K562 (cell line): ENCODE measurements at regions not wholly inside any gene's neighbourhood (a gene's known extent, or its start where the extent isn't known, plus 50 kb on each side); places are given as distances from the start of the nearest gene placed in this dataset.

Experiments used
- ATAC-seq: fragments of 200-7000 bp; cut with Tn5 transposase; 3 replicates; pipeline ENCODE4 v1.9.1; 2020; ENCODE audit warnings: moderate library complexity
- BruUV-seq: library from RNA; stranded (reverse); fragments of 400-500 nt; replicated peaks from 2 replicates; lab custom pipeline; 2021; lab: Mats Ljungman, UMichigan
- CTCF ChIA-PET: fragments of 300-600 bp; formaldehyde crosslinking; extraction: SDS; loops from one replicate; lab custom pipeline; 2021; ENCODE audit warnings: low intra/inter-chr PET ratio; lab: Yijun Ruan, JAX
- POLR2A ChIA-PET: fragments of 300-600, 350-650 bp; sonication (Branson Sonifier 250); formaldehyde crosslinking; extraction: SDS; loops from one replicate; lab custom pipeline; 2021; ENCODE audit warnings: antibody characterized with exemption, inconsistent platforms; lab: Yijun Ruan, JAX
- DNase-seq, 4 experiments: peaks; one replicate each; pipeline versions ENCODE4 v3.0.0 to v3.0.0-alpha.2; 2011 to 2018; ENCODE audit warnings: low spot score in 3 of 4, mixed read lengths in 3 of 4; ENCODE audit errors: extremely low read depth in 1 of 4
- FAIRE-seq: peaks from 2 replicates; lab custom pipeline; 2011; peaks lifted over from hg19 to GRCh38; lab: Jason Lieb, UNC
- H2AFZ ChIP-seq: 2 replicates; pipeline ENCODE4 v1.6.0; 2011; ENCODE audit warnings: low read depth, low read length, control low read depth, inconsistent platforms
- H3K27ac ChIP-seq: fragments of 200-600 bp; 3 replicates; pipeline ENCODE4 v1.8.0; 2011; ENCODE audit warnings: low read depth, mild to moderate bottlenecking, control low read depth, inconsistent platforms, low read length, moderate library complexity, mixed read lengths; ENCODE audit errors: extremely low read depth
- H3K27me3 ChIP-seq, 2 experiments: fragments of 300-600 bp in 1 of 2; 2 replicates in 1 of 2; 3 replicates in 1 of 2; pipeline versions ENCODE4 v1.6.0 to v1.8.0; 2011; ENCODE audit warnings: inconsistent platforms in 2 of 2, low read length in 2 of 2, mild to moderate bottlenecking in 1 of 2, mixed read lengths in 1 of 2, moderate library complexity in 1 of 2; ENCODE audit not compliant: control insufficient read depth in 2 of 2, insufficient read depth in 2 of 2
- H3K36me3 ChIP-seq: fragments of 300-600 bp; 3 replicates; pipeline ENCODE4 v1.8.0; 2011; ENCODE audit warnings: mild to moderate bottlenecking, low read length, inconsistent platforms; ENCODE audit not compliant: control insufficient read depth, insufficient read depth
- H3K4me1 ChIP-seq, 2 experiments: fragments of 200-600 bp in 1 of 2; replicated peaks in 1 of 2; 2 replicates in 1 of 2; 3 replicates in 1 of 2; pipeline versions ENCODE4 v1.5.1 to v1.8.0; 2011; ENCODE audit warnings: inconsistent platforms in 2 of 2, low read length in 2 of 2, mild to moderate bottlenecking in 1 of 2, mixed read lengths in 1 of 2, moderate library complexity in 1 of 2; ENCODE audit not compliant: control insufficient read depth in 2 of 2, insufficient read depth in 2 of 2
- H3K4me2 ChIP-seq: 2 replicates; pipeline ENCODE4 v1.6.1; 2011; ENCODE audit warnings: low read length, control low read depth, inconsistent platforms, mixed read lengths; ENCODE audit not compliant: insufficient read depth
- H3K4me3 ChIP-seq: fragments of 200-600 bp; sonication (generic), shearing (Covaris generic); 2 replicates; pipeline ENCODE4 v1.5.1; 2016; ENCODE audit warnings: control low read depth, inconsistent platforms
- H3K79me2 ChIP-seq: fragments of 200-600 bp; 3 replicates; pipeline ENCODE4 v1.8.0; 2011; ENCODE audit warnings: low read length, inconsistent platforms; ENCODE audit not compliant: control insufficient read depth, insufficient read depth
- H3K9ac ChIP-seq, 2 experiments: 2 replicates each; pipeline versions ENCODE4 v1.6.0 to v1.6.1; 2011; ENCODE audit warnings: low read depth in 2 of 2, low read length in 2 of 2, control low read depth in 1 of 2, inconsistent platforms in 1 of 2, mild to moderate bottlenecking in 1 of 2, mixed read lengths in 1 of 2; ENCODE audit not compliant: insufficient read depth in 1 of 2
- H3K9me1 ChIP-seq: one replicate; pipeline ENCODE4 v1.6.0; 2011; ENCODE audit warnings: inconsistent platforms, mild to moderate bottlenecking, low read length, moderate library complexity; ENCODE audit not compliant: control insufficient read depth, insufficient read depth
- H3K9me3 ChIP-seq: replicated peaks from 2 replicates; pipeline ENCODE4 v1.5.1; 2011; ENCODE audit warnings: low read depth, low read length, inconsistent platforms; ENCODE audit not compliant: control insufficient read depth, insufficient read depth
- H4K20me1 ChIP-seq: replicated peaks from 2 replicates; pipeline ENCODE4 v1.6.1; 2011; ENCODE audit warnings: low read length, inconsistent platforms, mixed read lengths; ENCODE audit not compliant: control insufficient read depth, insufficient read depth
- C11orf30 ChIP-seq: fragments of 450-650 bp; IDR thresholded peaks from 2 replicates; pipeline ENCODE4 v1.6.1; 2016; ENCODE audit warnings: low read depth, mild to moderate bottlenecking
- E2F5 ChIP-seq: sonication (generic); formaldehyde crosslinking; IDR thresholded peaks from 2 replicates; pipeline ENCODE4 v1.8.0; 2022; ENCODE audit warnings: mild to moderate bottlenecking, missing genetic modification reagents
- MTA3 ChIP-seq: fragments of 450-650 bp; formaldehyde crosslinking; IDR thresholded peaks from 2 replicates; pipeline ENCODE4 v1.6.1; 2017; ENCODE audit warnings: mild to moderate bottlenecking, borderline replicate concordance
- RBM25 ChIP-seq: fragments of 200-400 bp; formaldehyde crosslinking; IDR thresholded peaks from 2 replicates; pipeline ENCODE4 v1.6.1; 2018; ENCODE audit warnings: low read length, low read depth, moderate library complexity; ENCODE audit not compliant: severe bottlenecking
- SIN3B ChIP-seq: fragments of 450-650 bp; IDR thresholded peaks from 2 replicates; pipeline ENCODE4 v1.6.1; 2017; ENCODE audit warnings: low read depth, mild to moderate bottlenecking, moderate library complexity
- SRSF3 ChIP-seq: fragments of 200-400 bp; formaldehyde crosslinking; IDR thresholded peaks from 2 replicates; pipeline ENCODE4 v1.6.1; 2016; ENCODE audit warnings: mild to moderate bottlenecking, low read length, moderate library complexity; ENCODE audit not compliant: insufficient read depth
- XRCC5 ChIP-seq: fragments of 200-400 bp; formaldehyde crosslinking; IDR thresholded peaks from 2 replicates; pipeline ENCODE4 v1.6.1; 2017; ENCODE audit warnings: low read depth, mild to moderate bottlenecking, low read length
- ZNF431 ChIP-seq: sonication (generic); formaldehyde crosslinking; IDR thresholded peaks from 2 replicates; pipeline ENCODE4 v1.8.0; 2022; ENCODE audit warnings: mild to moderate bottlenecking, missing genetic modification reagents
- WGBS: fragments of 100-300 bp; shearing (Covaris generic); methylation state at CpG from one replicate; pipeline ENCODE4 v1.1.6; 2016; ENCODE audit warnings: low coverage, mixed read lengths; ENCODE audit not compliant: insufficient coverage; ENCODE audit errors: missing lambda C conversion rate; 5-methylcytosine and 5-hydroxymethylcytosine counted together
- in situ Hi-C: fragments of 300-500 bp; cut with MboI; formaldehyde crosslinking; loops from 4 replicates; pipeline ENCODE4 v1.15.0; 2018; ENCODE audit warnings: inconsistent platforms, mixed read lengths
- intact Hi-C: fragments of 100-400 bp; cut with micrococcal nuclease; formaldehyde crosslinking; loops from 2 replicates; pipeline ENCODE4 v1.14.2; 2022
- TF ChIP-seq, protein P1 (sequence below): sonication (generic); formaldehyde crosslinking; IDR thresholded peaks from 2 replicates; pipeline ENCODE4 v1.8.0; 2022; ENCODE audit warnings: mild to moderate bottlenecking, missing genetic modification reagents, borderline replicate concordance
- TF ChIP-seq, protein P2 (sequence below): fragments of 200-400 bp; formaldehyde crosslinking; IDR thresholded peaks from 2 replicates; pipeline ENCODE4 v1.6.1; 2017; ENCODE audit warnings: mild to moderate bottlenecking, low read depth, low read length, moderate library complexity

DNA sequence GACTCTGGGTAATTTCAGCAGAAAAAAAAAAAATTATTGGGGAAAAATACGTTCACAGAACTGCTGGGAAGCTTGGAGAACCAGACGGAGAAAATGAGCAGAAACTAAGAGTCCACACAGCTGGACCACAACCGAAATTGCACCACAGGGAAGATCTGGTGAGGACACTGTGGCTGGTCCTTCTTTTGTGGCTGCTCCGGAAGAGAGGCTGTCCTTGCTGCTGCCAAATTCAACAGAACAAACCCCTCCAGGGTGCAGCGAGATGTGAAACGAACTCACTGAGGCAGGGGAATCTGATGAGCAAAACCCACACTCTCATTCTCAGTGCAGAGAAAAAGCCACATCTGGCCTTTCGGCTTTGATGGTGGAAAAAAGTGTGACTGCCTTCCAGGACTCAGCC is 200.0 kb downstream of the ACTL7B start (continued):
- TF ChIP-seq, protein P1, sequence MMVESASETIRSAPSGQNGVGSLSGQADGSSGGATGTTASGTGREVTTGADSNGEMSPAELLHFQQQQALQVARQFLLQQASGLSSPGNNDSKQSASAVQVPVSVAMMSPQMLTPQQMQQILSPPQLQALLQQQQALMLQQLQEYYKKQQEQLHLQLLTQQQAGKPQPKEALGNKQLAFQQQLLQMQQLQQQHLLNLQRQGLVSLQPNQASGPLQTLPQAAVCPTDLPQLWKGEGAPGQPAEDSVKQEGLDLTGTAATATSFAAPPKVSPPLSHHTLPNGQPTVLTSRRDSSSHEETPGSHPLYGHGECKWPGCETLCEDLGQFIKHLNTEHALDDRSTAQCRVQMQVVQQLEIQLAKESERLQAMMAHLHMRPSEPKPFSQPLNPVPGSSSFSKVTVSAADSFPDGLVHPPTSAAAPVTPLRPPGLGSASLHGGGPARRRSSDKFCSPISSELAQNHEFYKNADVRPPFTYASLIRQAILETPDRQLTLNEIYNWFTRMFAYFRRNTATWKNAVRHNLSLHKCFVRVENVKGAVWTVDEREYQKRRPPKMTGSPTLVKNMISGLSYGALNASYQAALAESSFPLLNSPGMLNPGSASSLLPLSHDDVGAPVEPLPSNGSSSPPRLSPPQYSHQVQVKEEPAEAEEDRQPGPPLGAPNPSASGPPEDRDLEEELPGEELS (CRISPR knock-in tag) = no peak
- no peak for TF ChIP-seq SIN3B
- TF ChIP-seq SRSF3 = no peak

DNA sequence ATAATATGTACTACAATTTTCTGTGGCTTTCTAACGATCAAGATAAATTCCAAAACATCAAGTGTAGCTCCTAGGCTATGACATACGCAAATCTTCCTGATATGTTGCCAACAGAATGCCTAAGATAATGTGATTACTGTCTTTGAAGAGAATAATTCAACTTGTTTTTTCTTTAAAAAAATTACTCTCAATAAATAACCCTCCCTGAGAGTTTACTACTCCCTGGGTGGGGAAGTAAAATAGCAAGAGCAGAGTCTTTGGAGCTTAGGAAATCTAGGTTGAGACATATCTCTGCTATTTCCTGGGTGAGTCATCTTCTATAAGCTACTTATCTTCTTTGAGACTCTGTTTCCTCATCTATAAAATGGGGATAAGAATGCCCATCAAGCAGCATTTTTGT is 201.2 kb downstream of the ACTL7B start:
- H3K79me2 ChIP-seq = no peaks in the 10 kb centered on the region
- no peaks in the 10 kb centered on the region for H3K27me3 ChIP-seq
- POLR2A ChIA-PET = no interaction called here
- no peaks in the 10 kb centered on the region for H3K4me1 ChIP-seq
- ATAC-seq (no peak), FAIRE-seq (no peak), DNase-seq (no peak)
- no peaks in the 10 kb centered on the region for H3K9me3 ChIP-seq
- in situ Hi-C loops (no loop called here), intact Hi-C loops (no loop called here)
- H3K27ac ChIP-seq = no peak overlapping the region
- H3K4me3 ChIP-seq = no peak overlapping the region
- WGBS = 0% methylated on average over 2 of the region's 2 CpGs
- no peaks in the 10 kb centered on the region for H4K20me1 ChIP-seq
- no peak overlapping the region for H2AFZ ChIP-seq
- no peak overlapping the region for H3K9ac ChIP-seq
- no peaks in the 10 kb centered on the region for H3K9me1 ChIP-seq
- BruUV-seq = no TSS peak
- H3K4me2 ChIP-seq = no peak overlapping the region
- TF ChIP-seq E2F5 (CRISPR knock-in tag) (no peak), ZNF431 (no peak), C11orf30 (no peak), RBM25 (peak; percentile 27), XRCC5 (no peak), MTA3 (no peak)
- TF ChIP-seq, protein P2, sequence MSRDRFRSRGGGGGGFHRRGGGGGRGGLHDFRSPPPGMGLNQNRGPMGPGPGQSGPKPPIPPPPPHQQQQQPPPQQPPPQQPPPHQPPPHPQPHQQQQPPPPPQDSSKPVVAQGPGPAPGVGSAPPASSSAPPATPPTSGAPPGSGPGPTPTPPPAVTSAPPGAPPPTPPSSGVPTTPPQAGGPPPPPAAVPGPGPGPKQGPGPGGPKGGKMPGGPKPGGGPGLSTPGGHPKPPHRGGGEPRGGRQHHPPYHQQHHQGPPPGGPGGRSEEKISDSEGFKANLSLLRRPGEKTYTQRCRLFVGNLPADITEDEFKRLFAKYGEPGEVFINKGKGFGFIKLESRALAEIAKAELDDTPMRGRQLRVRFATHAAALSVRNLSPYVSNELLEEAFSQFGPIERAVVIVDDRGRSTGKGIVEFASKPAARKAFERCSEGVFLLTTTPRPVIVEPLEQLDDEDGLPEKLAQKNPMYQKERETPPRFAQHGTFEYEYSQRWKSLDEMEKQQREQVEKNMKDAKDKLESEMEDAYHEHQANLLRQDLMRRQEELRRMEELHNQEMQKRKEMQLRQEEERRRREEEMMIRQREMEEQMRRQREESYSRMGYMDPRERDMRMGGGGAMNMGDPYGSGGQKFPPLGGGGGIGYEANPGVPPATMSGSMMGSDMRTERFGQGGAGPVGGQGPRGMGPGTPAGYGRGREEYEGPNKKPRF = no peak
- no peaks in the 10 kb centered on the region for H3K36me3 ChIP-seq
- CTCF ChIA-PET = no interaction called here
